Neural progenitor cell (in vitro differentiated cells): ENCODE measurements at regions not wholly inside any gene's neighbourhood (a gene's known extent, or its start where the extent isn't known, plus 50 kb on each side); places are given as distances from the start of the nearest gene placed in this dataset.

ENCODE experiments used
- EZH2 ChIP-seq: fragments of 200-600 bp; sonication (generic); IDR thresholded peaks from 2 replicates; pipeline ENCODE4 v1.6.1; 2017; ENCODE audit warnings: antibody characterized with exemption, mild to moderate bottlenecking, moderate library complexity
- EZH2phosphoT487 ChIP-seq: fragments of 200-600 bp; sonication (generic); IDR thresholded peaks from 2 replicates; pipeline ENCODE4 v1.6.1; 2017; ENCODE audit warnings: antibody characterized with exemption
- TF ChIP-seq, protein P1 (sequence below): fragments of 200-600 bp; sonication (generic); IDR thresholded peaks from 2 replicates; pipeline ENCODE4 v1.5.1; 2017; ENCODE audit warnings: antibody characterized with exemption, mild to moderate bottlenecking

DNA sequence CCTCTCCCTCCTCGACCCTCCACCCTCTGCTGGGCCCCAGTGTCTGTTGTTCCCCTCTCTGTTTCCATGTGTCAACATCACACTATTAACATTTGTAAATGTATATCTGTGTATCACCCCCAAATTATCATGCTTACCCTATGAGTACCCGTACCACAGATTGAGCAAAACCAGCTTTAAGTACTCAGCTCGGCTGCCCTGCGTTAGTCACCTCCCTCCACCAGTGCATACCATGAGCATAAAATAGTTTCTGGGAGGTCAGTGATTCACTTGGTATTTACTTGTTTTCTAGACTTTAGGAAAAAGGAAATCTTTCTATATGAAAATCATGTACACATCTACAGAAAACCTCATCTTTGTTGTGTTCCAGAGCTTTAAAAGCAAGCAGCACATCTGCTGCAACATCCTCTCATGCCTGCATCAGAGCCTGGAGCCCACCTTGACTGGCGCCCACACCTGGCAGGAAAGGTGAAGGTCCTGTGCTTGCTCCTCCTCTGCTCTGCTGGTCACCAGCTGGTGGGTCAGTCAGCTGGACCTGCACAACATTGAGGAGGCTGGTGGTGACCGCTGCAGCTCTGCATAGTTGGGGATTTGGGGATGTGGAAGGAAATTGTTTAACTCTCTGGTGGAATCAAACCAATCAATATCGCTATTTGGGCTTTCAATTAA is 214.4 kb upstream of the KLF3 start:
- TF ChIP-seq, protein P1, sequence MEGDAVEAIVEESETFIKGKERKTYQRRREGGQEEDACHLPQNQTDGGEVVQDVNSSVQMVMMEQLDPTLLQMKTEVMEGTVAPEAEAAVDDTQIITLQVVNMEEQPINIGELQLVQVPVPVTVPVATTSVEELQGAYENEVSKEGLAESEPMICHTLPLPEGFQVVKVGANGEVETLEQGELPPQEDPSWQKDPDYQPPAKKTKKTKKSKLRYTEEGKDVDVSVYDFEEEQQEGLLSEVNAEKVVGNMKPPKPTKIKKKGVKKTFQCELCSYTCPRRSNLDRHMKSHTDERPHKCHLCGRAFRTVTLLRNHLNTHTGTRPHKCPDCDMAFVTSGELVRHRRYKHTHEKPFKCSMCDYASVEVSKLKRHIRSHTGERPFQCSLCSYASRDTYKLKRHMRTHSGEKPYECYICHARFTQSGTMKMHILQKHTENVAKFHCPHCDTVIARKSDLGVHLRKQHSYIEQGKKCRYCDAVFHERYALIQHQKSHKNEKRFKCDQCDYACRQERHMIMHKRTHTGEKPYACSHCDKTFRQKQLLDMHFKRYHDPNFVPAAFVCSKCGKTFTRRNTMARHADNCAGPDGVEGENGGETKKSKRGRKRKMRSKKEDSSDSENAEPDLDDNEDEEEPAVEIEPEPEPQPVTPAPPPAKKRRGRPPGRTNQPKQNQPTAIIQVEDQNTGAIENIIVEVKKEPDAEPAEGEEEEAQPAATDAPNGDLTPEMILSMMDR = no peak
- TF ChIP-seq EZH2phosphoT487 (no peak), EZH2 (no peak)
